ENCODE measurements at regions not wholly inside any gene's neighbourhood (a gene's known extent, or its start where the extent isn't known, plus 50 kb on each side); places are given as distances from the start of the nearest gene placed in this dataset.
"Not testable (repeated sequence)": the region's sequence is repeated elsewhere in the genome, so short reads cannot be mapped to it uniquely, and the experiment has no call there.

GRCh38 chr1:234820597-234820996 is 210.6 kb upstream of the IRF2BP2 start:
- H3K36me3 ChIP-seq, result no peaks in the 10 kb centered on the region
- no peaks in the 10 kb centered on the region for H3K27me3 ChIP-seq
- H3K9me3 ChIP-seq, result no peaks in the 10 kb centered on the region
- no peak overlapping the region for H3K4me3 ChIP-seq
- intact Hi-C loops (cut with DNase I), result loop anchor here (10.0 kb wide), 3 partner anchors 94 to 264 kb away; partner anchors contain the start of gene IRF2BP2
- TF ChIP-seq EP300 (IDR thresholded peaks at IDR 0.05) (no peak), POLR2AphosphoS5 (IDR thresholded peaks at IDR 0.05) (no peak), POLR2A (IDR thresholded peaks at IDR 0.05) (no peak), CTCF (IDR thresholded peaks at IDR 0.05) (no peak)
- H3K27ac ChIP-seq, result no peak overlapping the region
- peaks cover 0 to 19% (median 10%) of the 10 kb centered on the region in 4 donors for H3K4me1 ChIP-seq
- no peak for DNase-seq
- WGBS, 2 donors, result 88 to 95% methylated on average over 1 of the region's 1 CpG

- intact Hi-C loops (cut with DNase I), result loop anchor here (10.0 kb wide), 3 partner anchors 95 to 265 kb away; partner anchors contain the start of gene IRF2BP2
- DNase-seq, H3K27me3 ChIP-seq, H3K36me3 ChIP-seq, H3K27ac ChIP-seq, H3K4me3 ChIP-seq, H3K9me3 ChIP-seq: not testable (repeated sequence)
- H3K4me1 ChIP-seq, result peaks cover 0 to 19% (median 12%) of the 10 kb centered on the region in 4 donors
- 85 to 97% methylated on average over 6 to 7 of the region's 7 CpGs for WGBS, 2 donors
These were observed 209.9 kb upstream of the IRF2BP2 start for GRCh38 chr1:234819845-234820244.

GRCh38 chr1:234818040-234818387 is 208.0 kb upstream of the IRF2BP2 start:
- intact Hi-C loops (cut with DNase I); H3K9me3 ChIP-seq; H3K4me3 ChIP-seq; H3K27me3 ChIP-seq; DNase-seq; H3K36me3 ChIP-seq: not testable (repeated sequence)
- H3K4me1 ChIP-seq, result peaks cover 0 to 19% (median 12%) of the 10 kb centered on the region in 4 donors
- H3K27ac ChIP-seq, result peak overlapping the region; percentile 77 to 80 (median 78)
- 20 to 71% methylated on average over 3 of the region's 5 CpGs for WGBS, 2 donors

- DNase-seq; H3K9me3 ChIP-seq; intact Hi-C loops (cut with DNase I); H3K36me3 ChIP-seq; H3K27me3 ChIP-seq; H3K4me3 ChIP-seq: not testable (repeated sequence)
- Histone ChIP-seq H3K4me1 (peaks cover 0 to 19% (median 12%) of the 10 kb centered on the region in 4 donors), H3K27ac (peak overlapping the region; percentile 77 to 80 (median 78))
- 11 to 59% methylated on average over 11 of the region's 11 CpGs for WGBS, 2 donors
These were observed 207.5 kb upstream of the IRF2BP2 start for GRCh38 chr1:234817313-234818039.

GRCh38 chr1:234816864-234817263 is 206.9 kb upstream of the IRF2BP2 start:
- H3K36me3 ChIP-seq; H3K27me3 ChIP-seq; H3K9me3 ChIP-seq; intact Hi-C loops (cut with DNase I): not testable (repeated sequence)
- H3K27ac ChIP-seq, result peak overlapping the region; percentile 77 to 80 (median 78)
- peaks cover 0 to 20% (median 12%) of the 10 kb centered on the region in 4 donors for H3K4me1 ChIP-seq
- DNase-seq, result peak; percentile 92
- WGBS, 2 donors, result 10 to 54% methylated on average over 7 of the region's 7 CpGs
- TF ChIP-seq EP300 (IDR thresholded peaks at IDR 0.05), result peak; percentile 87 to 97 (median 95)
- peak; percentile 68 to 84 (median 74) for TF ChIP-seq POLR2AphosphoS5 (IDR thresholded peaks at IDR 0.05)
- peak overlapping the region in 1 of 4 donors; percentile 19 for H3K4me3 ChIP-seq

- Histone ChIP-seq H3K4me1 (peaks cover 0 to 22% (median 12%) of the 10 kb centered on the region in 4 donors), H3K27ac (peak overlapping the region; percentile 79 to 81 (median 80)), H3K4me3 (peak overlapping the region in 1 of 4 donors; percentile 19)
- H3K36me3 ChIP-seq; intact Hi-C loops (cut with DNase I); H3K9me3 ChIP-seq; H3K27me3 ChIP-seq: not testable (repeated sequence)
- WGBS, 2 donors, result 16 to 61% methylated on average over 20 of the region's 26 CpGs
- peak; percentile 95 for DNase-seq
- TF ChIP-seq POLR2AphosphoS5 (IDR thresholded peaks at IDR 0.05) (peak; percentile 55 to 80 (median 72)), EP300 (IDR thresholded peaks at IDR 0.05) (peak; percentile 50 to 84 (median 67))
These were observed 206.3 kb upstream of the IRF2BP2 start for GRCh38 chr1:234816186-234816851.

GRCh38 chr1:234815295-234815815 is 205.4 kb upstream of the IRF2BP2 start:
- H3K36me3 ChIP-seq; H3K4me3 ChIP-seq; H3K27me3 ChIP-seq; intact Hi-C loops (cut with DNase I); DNase-seq; H3K9me3 ChIP-seq: not testable (repeated sequence)
- Histone ChIP-seq H3K27ac (peak overlapping the region; percentile 66 to 81 (median 79)), H3K4me1 (peaks cover 0 to 14% (median 13%) of the 10 kb centered on the region in 4 donors)
- 36 to 62% methylated on average over 6 of the region's 7 CpGs for WGBS, 2 donors

- H3K4me3 ChIP-seq; H3K36me3 ChIP-seq; intact Hi-C loops (cut with DNase I); H3K9me3 ChIP-seq; H3K27me3 ChIP-seq; DNase-seq; H3K27ac ChIP-seq: not testable (repeated sequence)
- H3K4me1 ChIP-seq, result peaks cover 0 to 20% (median 17%) of the 10 kb centered on the region in 4 donors
- WGBS, 2 donors, result 97% methylated on average over 3 of the region's 7 CpGs
These were observed 204.3 kb upstream of the IRF2BP2 start for GRCh38 chr1:234814235-234814634.
